ENCODE measurements at regions not wholly inside any gene's neighbourhood (a gene's known extent, or its start where the extent isn't known, plus 50 kb on each side); places are given as distances from the start of the nearest gene placed in this dataset.

- TF ChIP-seq, protein P1, sequence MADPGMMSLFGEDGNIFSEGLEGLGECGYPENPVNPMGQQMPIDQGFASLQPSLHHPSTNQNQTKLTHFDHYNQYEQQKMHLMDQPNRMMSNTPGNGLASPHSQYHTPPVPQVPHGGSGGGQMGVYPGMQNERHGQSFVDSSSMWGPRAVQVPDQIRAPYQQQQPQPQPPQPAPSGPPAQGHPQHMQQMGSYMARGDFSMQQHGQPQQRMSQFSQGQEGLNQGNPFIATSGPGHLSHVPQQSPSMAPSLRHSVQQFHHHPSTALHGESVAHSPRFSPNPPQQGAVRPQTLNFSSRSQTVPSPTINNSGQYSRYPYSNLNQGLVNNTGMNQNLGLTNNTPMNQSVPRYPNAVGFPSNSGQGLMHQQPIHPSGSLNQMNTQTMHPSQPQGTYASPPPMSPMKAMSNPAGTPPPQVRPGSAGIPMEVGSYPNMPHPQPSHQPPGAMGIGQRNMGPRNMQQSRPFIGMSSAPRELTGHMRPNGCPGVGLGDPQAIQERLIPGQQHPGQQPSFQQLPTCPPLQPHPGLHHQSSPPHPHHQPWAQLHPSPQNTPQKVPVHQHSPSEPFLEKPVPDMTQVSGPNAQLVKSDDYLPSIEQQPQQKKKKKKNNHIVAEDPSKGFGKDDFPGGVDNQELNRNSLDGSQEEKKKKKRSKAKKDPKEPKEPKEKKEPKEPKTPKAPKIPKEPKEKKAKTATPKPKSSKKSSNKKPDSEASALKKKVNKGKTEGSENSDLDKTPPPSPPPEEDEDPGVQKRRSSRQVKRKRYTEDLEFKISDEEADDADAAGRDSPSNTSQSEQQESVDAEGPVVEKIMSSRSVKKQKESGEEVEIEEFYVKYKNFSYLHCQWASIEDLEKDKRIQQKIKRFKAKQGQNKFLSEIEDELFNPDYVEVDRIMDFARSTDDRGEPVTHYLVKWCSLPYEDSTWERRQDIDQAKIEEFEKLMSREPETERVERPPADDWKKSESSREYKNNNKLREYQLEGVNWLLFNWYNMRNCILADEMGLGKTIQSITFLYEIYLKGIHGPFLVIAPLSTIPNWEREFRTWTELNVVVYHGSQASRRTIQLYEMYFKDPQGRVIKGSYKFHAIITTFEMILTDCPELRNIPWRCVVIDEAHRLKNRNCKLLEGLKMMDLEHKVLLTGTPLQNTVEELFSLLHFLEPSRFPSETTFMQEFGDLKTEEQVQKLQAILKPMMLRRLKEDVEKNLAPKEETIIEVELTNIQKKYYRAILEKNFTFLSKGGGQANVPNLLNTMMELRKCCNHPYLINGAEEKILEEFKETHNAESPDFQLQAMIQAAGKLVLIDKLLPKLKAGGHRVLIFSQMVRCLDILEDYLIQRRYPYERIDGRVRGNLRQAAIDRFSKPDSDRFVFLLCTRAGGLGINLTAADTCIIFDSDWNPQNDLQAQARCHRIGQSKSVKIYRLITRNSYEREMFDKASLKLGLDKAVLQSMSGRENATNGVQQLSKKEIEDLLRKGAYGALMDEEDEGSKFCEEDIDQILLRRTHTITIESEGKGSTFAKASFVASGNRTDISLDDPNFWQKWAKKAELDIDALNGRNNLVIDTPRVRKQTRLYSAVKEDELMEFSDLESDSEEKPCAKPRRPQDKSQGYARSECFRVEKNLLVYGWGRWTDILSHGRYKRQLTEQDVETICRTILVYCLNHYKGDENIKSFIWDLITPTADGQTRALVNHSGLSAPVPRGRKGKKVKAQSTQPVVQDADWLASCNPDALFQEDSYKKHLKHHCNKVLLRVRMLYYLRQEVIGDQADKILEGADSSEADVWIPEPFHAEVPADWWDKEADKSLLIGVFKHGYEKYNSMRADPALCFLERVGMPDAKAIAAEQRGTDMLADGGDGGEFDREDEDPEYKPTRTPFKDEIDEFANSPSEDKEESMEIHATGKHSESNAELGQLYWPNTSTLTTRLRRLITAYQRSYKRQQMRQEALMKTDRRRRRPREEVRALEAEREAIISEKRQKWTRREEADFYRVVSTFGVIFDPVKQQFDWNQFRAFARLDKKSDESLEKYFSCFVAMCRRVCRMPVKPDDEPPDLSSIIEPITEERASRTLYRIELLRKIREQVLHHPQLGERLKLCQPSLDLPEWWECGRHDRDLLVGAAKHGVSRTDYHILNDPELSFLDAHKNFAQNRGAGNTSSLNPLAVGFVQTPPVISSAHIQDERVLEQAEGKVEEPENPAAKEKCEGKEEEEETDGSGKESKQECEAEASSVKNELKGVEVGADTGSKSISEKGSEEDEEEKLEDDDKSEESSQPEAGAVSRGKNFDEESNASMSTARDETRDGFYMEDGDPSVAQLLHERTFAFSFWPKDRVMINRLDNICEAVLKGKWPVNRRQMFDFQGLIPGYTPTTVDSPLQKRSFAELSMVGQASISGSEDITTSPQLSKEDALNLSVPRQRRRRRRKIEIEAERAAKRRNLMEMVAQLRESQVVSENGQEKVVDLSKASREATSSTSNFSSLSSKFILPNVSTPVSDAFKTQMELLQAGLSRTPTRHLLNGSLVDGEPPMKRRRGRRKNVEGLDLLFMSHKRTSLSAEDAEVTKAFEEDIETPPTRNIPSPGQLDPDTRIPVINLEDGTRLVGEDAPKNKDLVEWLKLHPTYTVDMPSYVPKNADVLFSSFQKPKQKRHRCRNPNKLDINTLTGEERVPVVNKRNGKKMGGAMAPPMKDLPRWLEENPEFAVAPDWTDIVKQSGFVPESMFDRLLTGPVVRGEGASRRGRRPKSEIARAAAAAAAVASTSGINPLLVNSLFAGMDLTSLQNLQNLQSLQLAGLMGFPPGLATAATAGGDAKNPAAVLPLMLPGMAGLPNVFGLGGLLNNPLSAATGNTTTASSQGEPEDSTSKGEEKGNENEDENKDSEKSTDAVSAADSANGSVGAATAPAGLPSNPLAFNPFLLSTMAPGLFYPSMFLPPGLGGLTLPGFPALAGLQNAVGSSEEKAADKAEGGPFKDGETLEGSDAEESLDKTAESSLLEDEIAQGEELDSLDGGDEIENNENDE (IDR thresholded peaks at IDR 0.05; ENCODE audit: insufficient replicate concordance, low read length), result no peak
- no peak for TF ChIP-seq TEAD4 (IDR thresholded peaks at IDR 0.05; ENCODE audit: low read depth, low read length)
These were observed 89.4 kb upstream of the TSHZ3 start (continued) for GRCh38 chr19:31438401-31439269.
